Suprapubic skin (tissue), 4 donors: ENCODE measurements at regions not wholly inside any gene's neighbourhood (a gene's known extent, or its start where the extent isn't known, plus 50 kb on each side); places are given as distances from the start of the nearest gene placed in this dataset.
A peak's percentile ranks its signal among the peaks of the same experiment; 100 is the strongest.

Experiments used
- DNase-seq, 2 donors: peaks; one replicate each; pipeline ENCODE4 v3.0.0-alpha.2; 2019; ENCODE audit warnings: low spot score in 2 of 2
- H3K27ac ChIP-seq: fragments of 200-600 bp; sonication (generic); one replicate; pipeline ENCODE4 v1.5.1; 2019
- H3K27me3 ChIP-seq: fragments of 200-600 bp; sonication (generic); one replicate; pipeline ENCODE4 v1.5.1; 2019
- H3K36me3 ChIP-seq: fragments of 200-600 bp; sonication (generic); one replicate; pipeline ENCODE4 v1.5.1; 2019
- H3K4me1 ChIP-seq: fragments of 200-600 bp; sonication (generic); one replicate; pipeline ENCODE4 v1.5.1; 2019
- H3K4me3 ChIP-seq: fragments of 200-600 bp; sonication (generic); one replicate; pipeline ENCODE4 v1.5.1; 2019; ENCODE audit warnings: mild to moderate bottlenecking
- H3K9me3 ChIP-seq: fragments of 200-600 bp; sonication (generic); one replicate; pipeline ENCODE4 v1.5.1; 2019
- EP300 ChIP-seq: sonication (generic); formaldehyde crosslinking; IDR thresholded peaks from one replicate; pipeline ENCODE4 v1.6.1; 2017; ENCODE audit warnings: antibody characterized with exemption
- POLR2A ChIP-seq, 2 donors: fragments of 450-650 bp; IDR thresholded peaks; one replicate each; pipeline ENCODE4 v1.6.1; 2017; ENCODE audit warnings: antibody characterized with exemption in 2 of 2, mild to moderate bottlenecking in 2 of 2, moderate library complexity in 2 of 2
- POLR2AphosphoS5 ChIP-seq, 3 donors: sonication (generic); formaldehyde crosslinking; IDR thresholded peaks; one replicate each; pipeline ENCODE4 v1.6.1; 2017; ENCODE audit warnings: antibody characterized with exemption in 3 of 3
- WGBS: methylation state at CpG from one replicate; pipeline ENCODE4 v1.1.5; 2018; 5-methylcytosine and 5-hydroxymethylcytosine counted together
- TF ChIP-seq, protein P1 (sequence below), 2 donors: fragments of 200-600 bp in 1 of 2; fragments of 450-650 bp in 1 of 2; sonication (generic) in 1 of 2; IDR thresholded peaks; one replicate each; pipeline ENCODE4 v1.5.1; 2016 to 2019; ENCODE audit warnings: antibody characterized with exemption in 2 of 2, mild to moderate bottlenecking in 1 of 2, moderate library complexity in 1 of 2

DNA sequence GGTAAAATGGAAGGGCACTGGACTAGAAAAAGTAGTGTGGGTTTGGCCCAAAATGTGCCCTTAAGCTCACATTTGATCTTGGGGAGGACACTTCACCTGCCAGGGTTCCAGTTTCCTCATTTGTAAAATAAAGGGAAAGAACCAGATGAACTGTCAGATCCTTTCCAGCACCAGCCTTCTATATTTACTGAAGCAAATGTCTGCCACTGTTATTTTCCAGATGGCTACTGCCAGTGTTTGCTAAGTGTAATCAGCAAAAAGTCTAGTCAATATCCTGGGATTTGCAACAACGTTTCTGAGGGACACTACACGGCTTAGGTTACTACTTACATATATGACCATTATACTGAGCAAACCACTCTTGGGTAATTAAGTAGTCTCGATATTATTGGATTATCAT, 340.3 kb downstream of the KCNN2 start:
- WGBS, result 71% methylated on average over 3 of the region's 3 CpGs

DNA sequence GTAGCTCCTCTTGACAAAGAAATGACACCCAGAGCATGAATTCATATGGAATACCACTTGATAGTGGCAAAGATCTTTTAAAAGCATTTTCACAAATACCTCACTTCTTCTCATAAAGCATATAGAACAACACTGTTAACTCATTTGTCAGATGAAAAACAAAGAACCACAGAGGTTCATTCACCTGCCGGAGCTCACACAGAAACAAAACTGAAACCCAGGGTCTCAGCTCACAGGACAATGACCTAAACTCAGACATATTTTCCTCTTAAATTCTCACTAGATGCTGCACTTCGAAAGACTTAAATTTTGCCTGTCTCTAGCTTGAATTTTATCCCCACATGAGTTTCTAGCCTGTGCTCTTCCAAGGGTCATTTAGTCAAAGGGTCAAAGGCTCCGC, 339.0 kb downstream of the KCNN2 start:
- no peak for DNase-seq
- Histone ChIP-seq H3K4me1 (no peaks in the 10 kb centered on the region), H3K27me3 (no peaks in the 10 kb centered on the region), H3K36me3 (no peaks in the 10 kb centered on the region), H3K27ac (no peak overlapping the region), H3K4me3 (no peak overlapping the region), H3K9me3 (no peaks in the 10 kb centered on the region)
- WGBS, result 88% methylated on average over 3 of the region's 3 CpGs
- TF ChIP-seq POLR2AphosphoS5 (IDR thresholded peaks at IDR 0.05), result no peak
- TF ChIP-seq, protein P1, sequence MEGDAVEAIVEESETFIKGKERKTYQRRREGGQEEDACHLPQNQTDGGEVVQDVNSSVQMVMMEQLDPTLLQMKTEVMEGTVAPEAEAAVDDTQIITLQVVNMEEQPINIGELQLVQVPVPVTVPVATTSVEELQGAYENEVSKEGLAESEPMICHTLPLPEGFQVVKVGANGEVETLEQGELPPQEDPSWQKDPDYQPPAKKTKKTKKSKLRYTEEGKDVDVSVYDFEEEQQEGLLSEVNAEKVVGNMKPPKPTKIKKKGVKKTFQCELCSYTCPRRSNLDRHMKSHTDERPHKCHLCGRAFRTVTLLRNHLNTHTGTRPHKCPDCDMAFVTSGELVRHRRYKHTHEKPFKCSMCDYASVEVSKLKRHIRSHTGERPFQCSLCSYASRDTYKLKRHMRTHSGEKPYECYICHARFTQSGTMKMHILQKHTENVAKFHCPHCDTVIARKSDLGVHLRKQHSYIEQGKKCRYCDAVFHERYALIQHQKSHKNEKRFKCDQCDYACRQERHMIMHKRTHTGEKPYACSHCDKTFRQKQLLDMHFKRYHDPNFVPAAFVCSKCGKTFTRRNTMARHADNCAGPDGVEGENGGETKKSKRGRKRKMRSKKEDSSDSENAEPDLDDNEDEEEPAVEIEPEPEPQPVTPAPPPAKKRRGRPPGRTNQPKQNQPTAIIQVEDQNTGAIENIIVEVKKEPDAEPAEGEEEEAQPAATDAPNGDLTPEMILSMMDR (IDR thresholded peaks at IDR 0.05), result no peak
- TF ChIP-seq EP300, result no peak
- TF ChIP-seq POLR2A (IDR thresholded peaks at IDR 0.05), result no peak

More for the DNA sequence above, 340.3 kb downstream of the KCNN2 start:
- no peaks in the 10 kb centered on the region for H3K9me3 ChIP-seq
- DNase-seq, result no peak
- no peak overlapping the region for H3K27ac ChIP-seq
- TF ChIP-seq POLR2AphosphoS5 (IDR thresholded peaks at IDR 0.05) (no peak), POLR2A (IDR thresholded peaks at IDR 0.05) (no peak), EP300 (no peak)
- TF ChIP-seq, protein P1 (IDR thresholded peaks at IDR 0.05), result no peak
- H3K4me3 ChIP-seq, result no peak overlapping the region
- no peaks in the 10 kb centered on the region for H3K36me3 ChIP-seq
- H3K27me3 ChIP-seq, result no peaks in the 10 kb centered on the region
- H3K4me1 ChIP-seq, result no peaks in the 10 kb centered on the region

DNA sequence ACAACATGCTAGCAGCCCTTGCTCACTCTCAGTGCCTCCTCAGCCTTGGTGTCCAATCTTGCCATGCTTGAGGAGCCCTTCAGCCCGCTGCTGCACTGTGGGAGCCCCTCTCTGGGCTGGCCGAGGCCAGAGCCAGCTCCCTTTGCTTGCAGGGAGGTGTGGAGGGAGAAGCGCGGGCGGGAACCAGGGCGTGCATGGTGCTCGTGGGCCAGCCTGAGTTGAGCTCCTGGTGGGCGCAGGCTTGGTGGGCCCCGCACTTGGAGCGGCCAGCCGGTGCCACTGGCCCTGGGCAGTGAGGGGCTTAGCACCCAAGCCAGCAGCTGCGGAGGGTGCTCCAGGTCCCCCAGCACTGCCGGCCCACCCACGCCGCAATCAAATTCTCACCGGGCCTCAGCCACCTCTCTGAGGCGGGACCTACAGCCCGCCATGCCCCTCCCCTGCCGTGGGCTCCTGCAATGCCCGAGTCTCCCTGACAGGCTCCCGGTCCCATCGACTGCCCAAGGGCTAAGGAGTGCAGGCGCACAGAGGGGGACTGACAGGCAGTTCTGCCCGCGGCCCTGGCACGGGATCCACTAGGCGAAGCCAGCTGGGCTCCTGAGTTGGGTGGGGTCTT, 333.5 kb downstream of the KCNN2 start:
- H3K9me3 ChIP-seq, result peaks cover 6% of the 10 kb centered on the region
- WGBS, result 90% methylated on average over 17 of the region's 27 CpGs
- H3K4me3 ChIP-seq, result no peak overlapping the region
- H3K27ac ChIP-seq, result no peak overlapping the region
- H3K27me3 ChIP-seq, result no peaks in the 10 kb centered on the region
- TF ChIP-seq POLR2A (IDR thresholded peaks at IDR 0.05), result no peak
- TF ChIP-seq, protein P1 (IDR thresholded peaks at IDR 0.05), result no peak
- TF ChIP-seq POLR2AphosphoS5 (IDR thresholded peaks at IDR 0.05), result no peak
- H3K4me1 ChIP-seq, result no peaks in the 10 kb centered on the region
- peak in 1 of 2 donors; percentile 77 for DNase-seq
- H3K36me3 ChIP-seq, result no peaks in the 10 kb centered on the region

DNA sequence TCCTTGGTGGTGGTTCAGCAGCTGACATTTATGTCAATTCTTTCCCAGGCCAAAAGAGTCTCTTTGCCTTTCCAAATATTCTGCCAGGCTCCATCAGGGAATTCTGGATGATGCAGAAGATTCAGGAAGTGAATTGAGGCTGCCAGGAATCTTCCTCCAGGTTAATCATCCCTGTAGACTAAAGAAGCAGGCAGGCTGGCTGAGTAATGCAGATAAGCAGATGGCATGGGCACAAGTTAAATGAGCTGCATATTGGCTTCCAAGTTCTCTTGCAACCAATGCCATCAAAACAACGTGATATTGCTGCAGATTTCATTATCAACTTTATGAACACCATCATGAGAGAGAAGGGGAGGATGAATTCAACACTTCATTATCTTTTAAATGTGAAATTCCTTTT, 324.5 kb downstream of the KCNN2 start:
- Histone ChIP-seq H3K9me3 (no peaks in the 10 kb centered on the region), H3K4me1 (no peaks in the 10 kb centered on the region), H3K27ac (no peak overlapping the region), H3K4me3 (no peak overlapping the region), H3K27me3 (no peaks in the 10 kb centered on the region), H3K36me3 (no peaks in the 10 kb centered on the region)
- WGBS, result 37% methylated on average over 1 of the region's 1 CpG
- TF ChIP-seq POLR2AphosphoS5 (IDR thresholded peaks at IDR 0.05) (no peak), EP300 (no peak), POLR2A (IDR thresholded peaks at IDR 0.05) (no peak)
- TF ChIP-seq, protein P1 (IDR thresholded peaks at IDR 0.05), result no peak
- DNase-seq, result no peak

DNA sequence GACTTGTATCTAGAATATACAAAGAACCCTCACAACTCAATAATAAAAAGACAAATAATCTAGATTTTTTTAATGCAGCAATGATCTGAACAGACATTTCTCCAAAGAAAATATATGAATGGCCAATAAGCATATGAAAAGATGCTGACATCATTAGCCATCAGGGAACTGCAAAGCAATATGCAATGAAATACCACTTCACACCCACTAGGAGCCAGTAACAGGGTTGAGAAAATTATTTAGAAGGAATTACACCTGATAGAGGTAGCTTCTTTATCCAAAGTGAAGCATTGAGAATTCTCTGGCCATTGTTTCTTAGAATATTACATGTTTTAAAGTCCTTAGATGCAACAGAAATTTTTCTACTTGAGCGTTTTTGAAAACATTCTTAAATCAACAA, 316.9 kb downstream of the KCNN2 start:
- Histone ChIP-seq H3K27ac (no peak overlapping the region), H3K4me1 (no peaks in the 10 kb centered on the region), H3K27me3 (no peaks in the 10 kb centered on the region), H3K4me3 (no peak overlapping the region), H3K9me3 (no peaks in the 10 kb centered on the region), H3K36me3 (no peaks in the 10 kb centered on the region)
- 88% methylated on average over 1 of the region's 1 CpG for WGBS
- no peak for TF ChIP-seq EP300
- TF ChIP-seq, protein P1 (IDR thresholded peaks at IDR 0.05), result no peak
- no peak for TF ChIP-seq POLR2A (IDR thresholded peaks at IDR 0.05)
- TF ChIP-seq POLR2AphosphoS5 (IDR thresholded peaks at IDR 0.05), result no peak
- DNase-seq, result no peak
